ENCODE measurements at regions not wholly inside any gene's neighbourhood (a gene's known extent, or its start where the extent isn't known, plus 50 kb on each side); places are given as distances from the start of the nearest gene placed in this dataset.
"Not testable (repeated sequence)": the region's sequence is repeated elsewhere in the genome, so short reads cannot be mapped to it uniquely, and the experiment has no call there.

DNA sequence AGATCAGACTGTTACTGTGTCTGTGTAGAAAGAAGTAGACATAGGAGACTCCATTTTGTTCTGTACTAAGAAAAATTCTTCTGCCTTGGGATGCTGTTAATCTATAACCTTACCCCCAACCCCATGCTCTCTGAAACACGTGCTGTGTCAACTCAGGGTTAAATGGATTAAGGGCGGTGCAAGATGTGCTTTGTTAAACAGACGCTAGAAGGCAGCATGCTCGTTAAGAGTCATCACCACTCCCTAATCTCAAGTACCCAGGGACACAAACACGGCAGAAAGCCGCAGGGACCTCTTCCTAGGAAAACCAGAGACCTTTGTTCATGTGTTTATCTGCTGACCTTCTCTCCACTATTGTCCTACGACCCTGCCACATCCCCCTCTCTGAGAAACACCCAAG is 137.0 kb upstream of the PROKR2 start:
- TF ChIP-seq CTCF, POLR2A (IDR thresholded peaks at IDR 0.05): not testable (repeated sequence)
